ENCODE measurements at regions not wholly inside any gene's neighbourhood (a gene's known extent, or its start where the extent isn't known, plus 50 kb on each side); places are given as distances from the start of the nearest gene placed in this dataset.

- TF ChIP-seq CTCF (IDR thresholded peaks at IDR 0.05) = no peak
- TF ChIP-seq POLR2A (IDR thresholded peaks at IDR 0.05) = no peak
- no peak for TF ChIP-seq POLR2AphosphoS5 (IDR thresholded peaks at IDR 0.05)
- TF ChIP-seq EP300 (IDR thresholded peaks at IDR 0.05) = no peak
Measured at GRCh38 chrX:138345801-138346200, 365.7 kb downstream of the FGF13 start.
